GM19372 (cell line): ENCODE measurements at regions not wholly inside any gene's neighbourhood (a gene's known extent, or its start where the extent isn't known, plus 50 kb on each side); places are given as distances from the start of the nearest gene placed in this dataset.
"Not testable (repeated sequence)": the region's sequence is repeated elsewhere in the genome, so short reads cannot be mapped to it uniquely, and the experiment has no call there.

Experiments
- ATAC-seq: cut with Tn5 transposase; IDR thresholded peaks from one replicate; pipeline ENCODE4 v1.9.1; 2021; ENCODE audit warnings: mild to moderate bottlenecking, low read depth, moderate library complexity; ENCODE audit not compliant: unreplicated experiment

DNA sequence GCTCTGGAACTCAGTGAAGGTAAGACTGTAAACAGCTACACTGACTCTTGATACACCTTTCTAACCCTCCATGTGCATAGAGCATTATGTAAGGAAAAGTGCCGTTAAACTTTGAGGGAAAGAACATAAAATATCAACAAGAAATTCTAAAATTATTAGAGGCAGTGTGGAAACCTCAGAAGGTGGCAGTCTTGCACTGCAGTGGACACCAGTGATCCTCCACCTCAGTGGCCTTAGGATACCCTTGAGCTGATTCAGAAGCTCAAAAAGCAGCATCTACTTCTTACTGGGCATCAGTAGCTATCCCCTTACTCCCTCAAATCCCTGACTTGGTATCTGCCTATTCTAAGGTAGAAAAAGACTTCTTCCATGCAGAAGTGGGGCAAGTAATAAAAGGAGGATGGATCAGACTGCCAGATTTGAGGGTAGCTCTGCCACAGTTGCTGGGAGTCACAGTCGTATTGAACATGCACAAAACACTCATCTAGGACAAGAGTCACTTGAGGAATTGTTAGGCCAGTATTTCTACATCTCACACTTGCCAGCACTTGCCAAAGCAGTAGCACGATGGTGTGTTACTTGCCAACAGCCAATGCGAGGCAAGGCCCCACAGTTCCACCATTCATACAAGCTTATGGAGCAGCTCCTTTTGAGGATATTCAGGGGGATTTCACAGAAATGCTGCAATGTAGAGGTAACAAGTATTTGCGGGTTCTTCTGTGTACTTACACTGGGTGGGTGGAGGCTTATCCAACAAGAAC is 529.4 kb upstream of the TSPY4 start:
- no peak for ATAC-seq

DNA sequence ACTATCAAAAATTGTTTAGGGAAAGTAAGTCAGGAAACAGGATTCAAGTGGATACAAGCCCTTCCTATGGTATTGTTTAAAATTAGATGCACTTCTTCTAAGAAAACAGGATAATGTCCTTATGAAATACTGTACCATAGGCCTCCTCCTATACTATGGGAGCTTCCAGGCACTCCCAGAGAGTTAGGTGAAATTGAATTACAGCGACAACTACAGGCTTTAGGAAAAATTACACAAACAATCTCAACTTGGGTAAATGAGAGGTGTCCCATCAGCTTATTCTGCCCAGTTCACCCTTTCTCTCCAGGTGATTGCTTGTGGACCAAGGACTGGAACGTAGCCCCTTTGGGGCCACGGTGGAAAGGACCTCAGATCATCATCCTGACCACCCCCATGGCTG is 528.7 kb upstream of the TSPY4 start:
- ATAC-seq, result no peak

DNA sequence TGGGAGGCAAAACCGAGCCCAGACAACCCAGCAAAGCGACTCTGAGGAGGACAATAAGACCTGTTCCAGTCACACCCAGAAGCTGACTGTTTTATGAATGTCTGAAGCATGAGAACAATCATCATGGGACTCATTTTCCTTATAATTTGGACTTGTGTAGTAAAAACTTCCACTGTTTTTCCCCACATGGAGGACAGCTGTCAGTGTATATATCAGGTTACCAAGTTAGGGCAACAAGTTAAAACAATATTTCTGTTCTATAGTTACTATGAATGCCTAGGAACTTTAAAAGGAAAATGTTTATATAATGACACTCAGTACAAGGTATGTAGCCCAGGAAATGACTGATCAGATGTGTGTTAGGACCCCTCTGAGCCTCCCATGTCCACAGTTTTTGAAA is 528.2 kb upstream of the TSPY4 start:
- ATAC-seq, result no peak

DNA sequence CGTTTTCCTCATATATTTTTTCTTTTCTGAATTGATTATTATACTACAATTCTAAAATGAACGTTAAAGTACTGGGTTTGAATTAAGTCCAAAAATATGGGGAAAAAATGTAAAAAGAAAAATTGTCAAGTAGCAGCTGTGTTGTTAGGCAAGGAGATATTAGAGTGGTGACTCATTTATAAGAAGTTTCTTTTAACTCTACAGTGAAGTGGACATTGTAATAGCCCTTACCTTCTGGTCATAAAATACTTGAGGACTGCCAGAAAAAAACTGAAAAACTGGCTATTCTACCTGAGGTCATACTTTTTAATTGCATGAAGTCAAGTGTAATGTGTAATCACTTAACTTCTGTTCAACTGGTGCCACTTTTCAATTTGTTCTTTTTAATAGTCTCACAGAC is 523.1 kb upstream of the TSPY4 start:
- no peak for ATAC-seq

DNA sequence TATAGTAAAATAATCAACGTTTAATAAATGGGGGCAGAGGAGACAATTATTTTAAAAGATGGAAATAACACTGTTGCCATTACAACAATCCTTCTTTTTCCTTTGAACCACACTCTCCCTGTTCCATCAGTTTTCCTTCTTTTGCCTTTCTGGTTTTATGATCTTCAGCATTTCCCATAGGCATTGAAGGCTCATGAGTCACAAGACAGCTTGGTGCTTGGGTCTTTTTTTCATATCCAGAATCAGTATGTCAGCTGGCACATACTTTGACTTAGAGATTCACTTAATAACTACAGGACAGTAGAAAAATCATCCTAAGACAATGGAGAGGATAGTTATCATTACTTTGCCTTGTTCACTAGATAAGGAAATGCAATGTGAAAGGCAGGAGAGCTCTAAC is 521.6 kb upstream of the TSPY4 start:
- no peak for ATAC-seq

DNA sequence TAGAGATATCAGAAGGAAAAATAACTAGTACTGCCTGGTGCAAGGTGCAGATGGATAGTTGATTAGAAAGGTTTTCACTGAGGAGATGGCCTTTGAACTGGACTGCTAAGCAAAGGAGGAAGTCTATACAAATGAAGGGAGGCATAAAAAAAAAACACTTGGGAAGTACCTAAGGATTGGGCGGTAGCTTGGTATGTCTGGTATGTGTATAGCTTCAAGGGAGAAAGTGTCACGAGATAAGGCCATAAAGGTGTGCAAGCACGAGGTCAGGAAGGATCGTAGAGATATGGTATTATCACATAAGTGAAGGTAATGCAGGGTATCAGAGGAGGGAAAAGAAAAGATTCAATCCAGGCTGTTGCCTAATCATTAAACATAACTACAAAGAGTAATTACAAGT is 517.2 kb upstream of the TSPY4 start:
- ATAC-seq, result no peak

DNA sequence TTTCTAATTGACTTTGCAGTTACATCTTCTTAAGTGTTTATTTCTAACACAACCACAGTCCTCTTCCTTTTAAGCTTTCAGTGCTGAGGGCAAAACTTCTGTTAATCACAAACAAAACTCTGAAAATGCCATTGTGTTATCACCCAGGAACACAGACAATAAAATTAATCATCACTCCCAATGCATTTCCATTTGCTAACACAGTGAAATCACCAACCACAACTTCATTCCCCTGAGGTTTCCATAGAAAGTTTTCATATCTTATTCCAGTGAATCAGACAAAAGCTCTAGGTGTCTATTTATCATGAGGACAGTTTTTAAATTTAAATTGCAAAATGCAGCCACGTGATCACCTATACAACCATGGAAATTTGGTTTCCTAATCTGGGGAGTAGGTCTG is 516.2 kb upstream of the TSPY4 start:
- no peak for ATAC-seq

DNA sequence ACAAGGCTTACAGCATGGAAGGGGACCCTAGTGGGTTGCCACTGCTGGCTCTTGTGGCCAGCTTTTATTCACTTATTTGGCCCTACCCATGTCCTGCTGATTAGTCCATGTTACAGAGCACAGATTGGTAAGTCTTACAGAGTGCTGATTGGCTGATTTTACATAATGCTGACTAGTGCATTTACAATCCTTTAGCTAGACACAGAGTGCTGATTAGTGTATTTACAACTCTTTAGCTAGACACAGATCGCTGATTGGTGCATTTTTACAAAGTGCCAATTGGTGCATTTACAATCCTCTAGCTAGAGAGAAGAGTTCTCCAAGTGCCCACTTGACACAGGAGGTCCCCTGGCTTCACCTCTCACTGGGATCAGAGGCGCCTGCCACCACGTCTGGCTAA is 485.0 kb upstream of the TSPY4 start:
- no peak for ATAC-seq

DNA sequence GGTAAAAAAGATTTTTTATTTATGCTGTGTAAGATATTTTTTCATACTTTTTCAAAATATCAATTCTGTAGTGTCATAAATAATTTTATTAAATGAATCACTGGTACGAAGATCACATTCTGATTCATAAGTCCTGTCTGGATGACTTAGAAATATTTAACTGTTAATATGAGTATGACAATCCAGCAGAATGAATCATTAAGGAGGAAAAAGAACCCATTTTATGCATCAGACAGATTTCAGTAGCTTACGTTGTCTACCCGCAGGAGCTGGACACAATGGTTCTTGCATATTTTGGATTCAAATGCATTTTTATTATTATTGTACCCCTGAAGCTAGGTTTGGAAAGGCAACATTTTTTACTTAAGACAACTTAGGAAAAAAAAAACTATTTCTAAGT is 448.9 kb upstream of the TSPY4 start:
- ATAC-seq, result no peak

DNA sequence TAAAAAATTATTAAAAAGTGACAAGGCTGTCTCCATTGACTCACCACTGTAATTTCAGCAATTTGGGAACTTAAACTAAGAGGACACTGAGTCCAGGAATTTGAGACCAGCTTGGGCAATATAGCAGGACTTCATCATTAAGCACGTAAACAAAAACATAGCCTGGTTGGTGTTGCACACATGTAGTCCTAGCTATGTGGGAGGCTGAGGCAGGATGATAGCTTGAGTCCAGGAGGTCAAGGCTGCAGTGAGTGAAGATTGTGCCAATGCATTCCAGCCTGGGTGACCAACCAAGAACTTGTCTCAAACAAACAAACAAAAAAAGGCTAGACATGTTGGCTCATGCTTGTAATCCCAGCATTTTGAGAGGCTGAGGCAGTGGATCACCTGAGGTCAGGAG is 439.4 kb upstream of the TSPY4 start:
- no peak for ATAC-seq

DNA sequence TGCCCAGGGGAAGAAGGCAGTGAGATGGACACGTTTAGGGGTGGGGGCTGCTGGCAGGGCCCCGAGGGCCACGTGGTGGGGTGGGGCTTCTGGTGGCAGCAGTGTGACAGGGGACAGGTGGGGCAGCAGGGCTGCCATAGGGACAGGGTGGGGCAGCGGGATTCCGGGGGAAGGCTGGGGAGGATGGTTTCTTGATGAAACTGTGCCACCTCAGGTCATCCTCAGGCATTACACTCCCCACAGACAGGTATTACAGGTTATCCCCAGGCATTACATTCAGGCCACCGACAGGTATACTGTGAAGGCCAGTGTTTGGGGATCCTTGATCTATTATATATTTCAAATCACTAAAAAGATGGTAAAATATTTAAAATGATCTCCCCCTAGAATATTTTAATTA is 432.1 kb upstream of the TSPY4 start:
- no peak for ATAC-seq

DNA sequence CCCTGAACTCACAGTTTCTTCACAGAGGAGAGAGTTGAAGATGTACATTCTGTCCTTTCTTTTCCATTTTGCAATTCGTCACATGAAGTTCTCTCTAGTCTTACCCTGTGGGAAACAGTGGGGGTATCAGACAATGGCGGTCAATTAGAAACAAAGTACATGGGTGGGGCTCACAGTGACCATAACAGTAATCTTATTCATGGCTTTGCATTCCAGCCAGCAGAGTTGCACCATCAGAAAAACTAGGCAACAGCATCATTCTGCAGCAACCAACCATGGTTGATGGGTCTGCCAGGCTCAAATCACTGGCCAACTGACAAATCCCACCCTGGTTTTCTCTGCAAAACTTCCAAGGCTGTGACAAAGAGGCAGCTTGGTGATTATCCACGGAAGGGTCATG is 414.7 kb upstream of the TSPY4 start:
- ATAC-seq, result not testable (repeated sequence)
